Urothelium cell line (cell line): ENCODE measurements at regions not wholly inside any gene's neighbourhood (a gene's known extent, or its start where the extent isn't known, plus 50 kb on each side); places are given as distances from the start of the nearest gene placed in this dataset.

Experiments used
- DNase-seq: peaks from one replicate; pipeline ENCODE4 v3.0.0; 2011; ENCODE audit warnings: low spot score, mixed read lengths
- FAIRE-seq: peaks from 2 replicates; lab custom pipeline; 2011; peaks lifted over from hg19 to GRCh38; lab: Jason Lieb, UNC

- DNase-seq (no peak), FAIRE-seq (no peak)
Observed at GRCh38 chr4:3715855-3716630, 50.1 kb upstream of the ADRA2C start.

GRCh38 chr4:3715061-3715854 is 50.9 kb upstream of the ADRA2C start:
- no peak for FAIRE-seq

GRCh38 chr4:3714642-3715001 is 51.6 kb upstream of the ADRA2C start:
- DNase-seq (no peak), FAIRE-seq (peak; percentile 84)

More at GRCh38 chr4:3715061-3715854, 50.9 kb upstream of the ADRA2C start:
- DNase-seq, result no peak

- FAIRE-seq (no peak), DNase-seq (no peak)
Observed at GRCh38 chr4:3713817-3714641, 52.2 kb upstream of the ADRA2C start.

- DNase-seq (no peak), FAIRE-seq (no peak)
Observed at GRCh38 chr4:3713346-3713745, 52.8 kb upstream of the ADRA2C start.

- DNase-seq, result no peak
- FAIRE-seq, result no peak
Observed at GRCh38 chr4:3712936-3713335, 53.2 kb upstream of the ADRA2C start.

- FAIRE-seq, result no peak
- no peak for DNase-seq
Observed at GRCh38 chr4:3712112-3712805, 53.9 kb upstream of the ADRA2C start.

- DNase-seq (no peak), FAIRE-seq (no peak)
Observed at GRCh38 chr4:3711183-3712111, 54.7 kb upstream of the ADRA2C start.

GRCh38 chr4:3710451-3711182 is 55.6 kb upstream of the ADRA2C start:
- DNase-seq (peak; percentile 13), FAIRE-seq (no peak)

- FAIRE-seq, result no peak
- DNase-seq, result no peak
Observed at GRCh38 chr4:3709846-3710441, 56.2 kb upstream of the ADRA2C start.

- DNase-seq, result no peak
- FAIRE-seq, result no peak
Observed at GRCh38 chr4:3709061-3709845, 56.9 kb upstream of the ADRA2C start.

GRCh38 chr4:3708611-3709010 is 57.6 kb upstream of the ADRA2C start:
- DNase-seq, result no peak
- no peak for FAIRE-seq

GRCh38 chr4:3708103-3708510 is 58.1 kb upstream of the ADRA2C start:
- DNase-seq (peak; percentile 21), FAIRE-seq (no peak)

GRCh38 chr4:3707423-3708102 is 58.6 kb upstream of the ADRA2C start:
- DNase-seq (no peak), FAIRE-seq (no peak)

- FAIRE-seq (no peak), DNase-seq (no peak)
Observed at GRCh38 chr4:3706565-3707422, 59.4 kb upstream of the ADRA2C start.

GRCh38 chr4:3706111-3706511 is 60.1 kb upstream of the ADRA2C start:
- no peak for FAIRE-seq
- no peak for DNase-seq
